SKM-1 treated with dmso at 0.1 percent for 144 hours (cell line): ENCODE measurements at regions not wholly inside any gene's neighbourhood (a gene's known extent, or its start where the extent isn't known, plus 50 kb on each side); places are given as distances from the start of the nearest gene placed in this dataset.

ENCODE experiments used
- DNase-seq: peaks from one replicate; lab custom pipeline; 2025; ENCODE audit not compliant: unreplicated experiment; lab: John Stamatoyannopoulos, UW

DNA sequence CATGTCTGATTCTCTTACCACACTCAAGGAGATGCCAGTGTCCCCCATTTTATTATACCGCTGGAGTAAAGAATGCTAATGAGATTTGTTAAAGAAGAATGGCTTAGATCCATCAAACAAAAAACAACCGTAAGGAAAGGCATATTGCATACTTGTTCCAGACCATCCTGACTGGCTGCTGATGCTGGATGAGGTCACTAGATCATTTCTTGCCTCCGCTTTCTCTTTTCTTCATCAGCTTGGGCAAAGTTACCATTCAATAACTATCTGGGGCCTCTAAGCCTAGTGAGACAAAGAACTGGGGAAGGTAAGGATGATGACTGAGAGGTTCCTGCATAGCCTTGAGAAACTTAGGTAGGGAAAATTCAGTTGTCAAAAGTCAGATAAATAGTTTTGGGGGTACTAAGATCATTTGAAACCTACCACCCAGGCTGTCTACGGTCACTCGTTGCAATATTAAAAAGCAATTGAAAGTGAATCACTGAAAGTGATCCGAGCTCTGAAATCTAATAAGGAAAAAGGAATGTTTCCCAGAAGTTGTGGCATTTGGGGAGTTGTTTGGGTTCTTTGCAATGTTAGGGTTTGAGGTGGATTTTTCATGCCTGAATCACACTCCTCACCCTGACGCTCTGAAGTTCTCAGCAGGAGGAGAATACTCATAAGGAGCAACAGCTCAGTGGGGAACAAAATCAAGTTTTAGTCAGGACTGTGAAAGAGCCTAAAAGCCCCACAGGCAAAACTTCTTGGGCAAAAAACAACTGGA is 176.8 kb downstream of the HHIPL2 start:
- DNase-seq = no peak

DNA sequence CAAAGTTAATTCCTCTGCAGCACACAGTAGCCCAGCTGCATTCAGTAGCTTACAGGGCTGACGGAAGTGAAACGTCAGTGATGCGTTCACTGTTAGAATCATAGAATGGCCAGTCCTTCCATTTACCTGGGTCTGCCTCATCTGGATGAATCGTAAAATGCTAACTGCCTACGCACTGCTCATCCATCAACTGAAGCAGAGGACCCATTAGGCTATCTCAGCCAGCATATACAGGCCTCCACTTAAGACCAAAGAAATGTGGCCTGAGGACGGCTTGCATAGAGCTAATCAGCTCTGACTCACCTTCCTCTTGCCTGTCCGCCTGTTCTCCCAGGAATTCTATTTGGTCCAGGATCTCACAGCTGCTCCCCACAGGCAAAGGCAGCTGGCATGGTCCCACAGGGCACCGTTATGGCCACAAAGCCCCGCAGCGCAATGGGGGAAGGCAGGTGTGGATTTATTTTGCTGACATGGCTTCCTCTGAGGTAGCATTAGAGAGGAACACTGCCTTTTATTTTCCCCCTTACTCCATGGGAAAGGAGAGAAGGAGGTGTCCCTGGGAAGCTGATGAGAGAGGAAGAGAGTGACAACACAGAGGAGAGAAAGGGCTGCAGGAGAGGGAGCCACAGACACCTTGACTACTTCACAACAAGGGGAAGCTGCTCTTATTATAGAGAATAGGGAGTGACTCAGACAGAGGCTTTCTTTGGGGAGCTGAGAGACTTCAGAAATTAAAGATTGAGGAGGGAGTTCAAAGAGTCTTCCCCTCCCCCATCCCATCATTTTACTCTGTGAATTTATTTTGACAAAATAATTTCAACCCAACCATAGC is 177.6 kb downstream of the HHIPL2 start:
- no peak for DNase-seq

DNA sequence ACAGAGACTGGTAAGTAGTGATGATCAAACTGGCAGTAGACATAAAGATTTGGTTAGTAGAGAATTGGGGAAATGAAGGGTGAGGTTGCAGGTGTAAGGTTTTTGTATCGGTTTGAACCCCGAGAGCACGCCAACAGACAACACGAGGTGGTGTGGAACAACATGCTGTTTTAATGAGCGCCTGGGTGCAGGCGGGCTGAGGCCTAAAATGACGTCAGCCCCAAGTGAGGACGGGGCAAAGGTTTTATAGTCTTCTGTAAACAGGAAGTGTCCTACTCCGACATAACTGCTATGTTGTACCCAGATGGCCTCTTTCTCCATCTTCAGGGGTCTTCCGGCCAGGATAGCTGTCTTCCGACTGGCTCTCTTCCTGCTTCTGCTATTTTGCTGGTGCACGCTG is 178.8 kb downstream of the HHIPL2 start:
- DNase-seq = no peak

DNA sequence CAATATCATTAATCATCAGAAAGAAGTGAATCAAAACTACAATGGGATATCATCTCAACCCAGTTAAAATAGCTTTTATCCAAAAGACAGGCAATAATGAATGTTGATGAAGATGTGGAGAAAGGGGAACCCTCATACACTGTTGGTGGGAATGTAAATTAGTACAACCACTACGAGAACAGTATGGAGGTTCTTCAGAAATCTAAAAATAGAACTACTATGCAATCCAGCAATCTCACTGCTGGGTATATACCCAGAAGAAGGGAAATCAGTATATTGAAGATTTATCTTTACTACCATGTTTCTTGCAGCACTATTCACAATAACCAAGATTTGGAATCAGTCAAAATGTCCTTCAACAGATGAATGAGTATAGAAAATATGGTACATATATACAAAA is 189.8 kb downstream of the HHIPL2 start:
- no peak for DNase-seq

DNA sequence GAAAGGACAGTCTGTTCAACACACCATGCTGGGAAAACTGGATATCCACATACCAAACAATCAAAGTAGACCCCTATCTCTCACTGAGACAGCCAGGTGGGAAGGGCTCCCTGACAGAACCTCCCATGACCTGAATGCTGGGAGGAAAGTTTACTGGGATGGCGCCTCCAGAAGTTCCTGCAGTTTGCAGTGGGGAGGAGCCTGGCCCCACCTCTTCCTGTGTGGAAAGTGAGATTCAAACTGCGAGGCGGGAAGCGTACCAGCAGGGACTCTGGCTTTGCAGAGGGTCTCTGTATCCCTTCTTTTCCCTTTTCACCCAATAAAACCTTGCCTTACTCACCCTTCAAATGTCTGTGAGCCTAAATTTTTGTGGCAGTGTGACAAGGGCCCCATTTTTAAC is 190.7 kb downstream of the HHIPL2 start:
- no peak for DNase-seq

DNA sequence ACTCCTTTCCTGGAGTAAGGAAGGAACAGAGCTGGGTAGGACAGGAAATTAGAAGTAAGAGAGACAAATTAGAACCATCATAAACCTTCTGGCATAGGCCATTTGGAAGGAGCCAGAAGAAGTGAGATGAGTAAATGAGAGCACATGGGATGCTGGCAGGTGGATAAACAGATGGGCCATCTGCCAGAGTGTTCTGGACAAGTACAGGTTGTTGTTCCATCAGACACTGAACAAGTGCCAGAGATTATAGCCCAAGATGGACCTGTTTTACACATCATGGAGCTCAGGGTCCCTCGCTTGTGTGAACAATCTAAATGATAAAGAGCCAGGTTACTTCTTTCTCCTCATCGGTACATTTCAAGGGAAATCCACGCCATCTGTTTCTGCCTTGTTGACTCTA is 200.3 kb downstream of the HHIPL2 start:
- no peak for DNase-seq

DNA sequence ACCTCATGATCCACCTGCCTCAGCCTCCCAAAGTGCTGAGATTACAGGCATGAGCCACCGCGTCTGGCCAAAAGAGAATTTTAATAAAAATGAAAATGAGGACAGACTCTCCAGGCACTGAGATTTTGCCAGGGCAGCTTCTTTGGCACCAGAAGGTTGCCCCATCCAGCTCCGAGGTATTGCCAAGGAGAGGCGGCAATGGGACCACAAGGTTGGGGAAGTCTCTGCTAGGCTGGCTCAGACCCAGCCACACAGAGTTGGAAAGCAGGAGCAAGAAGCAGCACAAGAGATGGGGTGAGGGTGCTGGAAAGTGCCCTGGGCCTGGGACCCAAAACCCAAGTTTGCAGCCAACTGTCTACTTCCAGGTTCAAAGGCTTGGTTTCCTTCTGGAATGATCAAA is 200.9 kb downstream of the HHIPL2 start:
- no peak for DNase-seq

DNA sequence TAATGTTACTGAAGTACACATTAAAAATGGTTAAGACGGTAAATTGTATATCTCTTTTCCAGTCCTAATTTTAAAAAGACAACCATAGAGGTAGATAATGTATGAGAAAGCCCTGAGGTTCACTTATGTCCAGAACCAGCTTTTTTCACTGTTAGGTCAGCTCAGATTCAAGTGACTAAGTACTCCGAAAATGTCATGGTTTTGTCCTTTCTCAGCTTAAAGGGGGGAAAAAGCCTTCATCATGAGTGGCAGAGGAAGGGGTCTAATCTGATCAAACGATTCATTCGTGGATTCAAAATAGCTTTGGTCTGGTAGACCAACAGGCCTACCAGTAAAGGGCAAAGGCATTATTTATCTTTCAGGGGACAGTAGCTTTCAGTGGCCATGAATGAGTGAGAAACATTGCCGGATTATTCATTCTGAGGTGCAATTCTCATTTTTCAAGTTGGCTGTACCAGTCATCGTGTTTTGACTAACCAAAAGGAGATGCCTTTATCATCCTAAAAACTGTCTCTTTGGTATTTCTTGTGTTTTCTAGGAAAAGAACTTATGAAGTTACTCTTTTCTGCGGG is 208.4 kb downstream of the HHIPL2 start:
- no peak for DNase-seq

DNA sequence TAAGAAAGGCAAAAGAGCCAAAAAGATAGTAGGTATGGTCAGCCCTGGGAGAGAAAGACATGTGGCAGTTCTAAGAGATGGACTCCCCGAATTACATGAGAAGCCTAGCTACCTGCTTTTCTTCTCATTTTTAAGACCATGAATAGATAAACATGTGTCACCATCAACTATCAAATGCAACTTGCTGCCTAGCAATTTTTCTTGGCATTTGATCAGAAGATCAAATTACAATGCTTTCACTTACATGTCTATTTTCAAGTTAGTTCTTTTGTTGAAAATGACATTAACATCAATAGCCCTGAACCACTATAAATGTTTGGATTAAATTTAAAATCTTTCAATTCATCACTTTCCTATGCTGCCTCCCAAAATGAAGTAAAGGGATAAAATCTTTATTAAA is 212.3 kb downstream of the HHIPL2 start:
- no peak for DNase-seq

DNA sequence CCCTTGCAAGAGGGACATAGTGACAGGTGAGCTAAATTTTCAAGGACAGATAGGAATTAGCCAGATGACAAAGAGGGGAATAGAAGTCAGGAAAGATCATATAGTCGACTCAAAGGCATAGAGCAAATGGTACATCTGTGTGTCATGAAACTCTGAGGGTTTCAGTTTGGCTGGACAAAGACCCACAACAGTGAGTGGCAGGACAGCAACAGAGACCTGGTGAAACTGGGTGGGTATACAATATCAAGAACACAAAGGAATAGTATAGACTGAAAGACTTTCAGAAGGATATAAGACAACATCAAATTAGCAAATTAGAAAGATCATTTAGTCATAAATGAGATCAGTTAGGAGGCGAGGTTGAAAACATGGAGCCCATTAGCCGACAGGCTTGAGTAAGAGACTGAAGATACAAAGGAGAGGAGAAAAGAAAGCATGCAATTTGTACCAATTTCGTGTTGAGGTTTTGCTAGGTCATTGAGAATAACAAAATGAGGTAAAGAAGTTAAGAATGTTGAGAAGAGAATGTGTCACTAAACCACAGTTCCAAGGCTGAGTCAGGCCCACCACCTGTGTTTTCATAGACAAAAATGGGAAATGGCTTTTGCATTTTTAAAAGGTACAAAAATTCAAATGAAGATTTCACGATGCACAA is 213.8 kb downstream of the HHIPL2 start:
- DNase-seq = no peak

DNA sequence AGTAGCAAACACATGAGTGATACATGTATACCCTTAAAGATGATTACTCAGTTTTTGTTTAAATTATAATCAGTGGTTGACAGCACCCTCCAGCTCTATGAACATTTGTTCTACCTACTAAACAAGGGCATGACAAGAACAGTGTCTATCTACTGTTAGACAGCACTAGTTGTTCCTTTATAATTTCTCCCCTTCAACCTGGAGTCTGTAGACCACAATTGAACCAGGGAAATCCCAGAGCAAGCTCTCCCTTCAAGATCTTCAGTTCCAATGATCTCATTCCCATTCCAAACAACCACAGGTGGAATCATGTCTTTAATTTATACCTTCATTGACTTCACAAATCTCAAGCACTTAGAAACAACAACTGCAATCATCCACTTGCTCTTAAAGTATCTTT is 216.1 kb downstream of the HHIPL2 start:
- DNase-seq = no peak

DNA sequence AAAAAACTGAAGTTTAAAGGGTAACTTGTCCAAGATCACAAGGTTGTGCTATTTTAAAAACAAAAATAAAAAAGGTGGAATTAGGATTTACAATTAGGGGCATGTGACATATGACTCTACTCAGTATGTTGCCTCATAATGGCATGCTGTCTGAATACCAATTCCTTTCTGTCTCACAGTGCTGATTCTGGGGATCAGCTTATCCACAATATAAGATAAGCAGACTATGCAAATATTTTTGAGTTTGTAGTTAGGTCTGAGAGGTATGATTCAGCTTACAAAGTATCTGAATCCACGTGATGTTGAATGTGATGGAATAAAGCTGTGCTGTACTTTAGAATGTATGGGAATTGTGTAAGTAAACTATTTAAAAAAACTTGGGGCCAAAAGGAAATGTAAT is 216.6 kb downstream of the HHIPL2 start:
- DNase-seq = no peak

DNA sequence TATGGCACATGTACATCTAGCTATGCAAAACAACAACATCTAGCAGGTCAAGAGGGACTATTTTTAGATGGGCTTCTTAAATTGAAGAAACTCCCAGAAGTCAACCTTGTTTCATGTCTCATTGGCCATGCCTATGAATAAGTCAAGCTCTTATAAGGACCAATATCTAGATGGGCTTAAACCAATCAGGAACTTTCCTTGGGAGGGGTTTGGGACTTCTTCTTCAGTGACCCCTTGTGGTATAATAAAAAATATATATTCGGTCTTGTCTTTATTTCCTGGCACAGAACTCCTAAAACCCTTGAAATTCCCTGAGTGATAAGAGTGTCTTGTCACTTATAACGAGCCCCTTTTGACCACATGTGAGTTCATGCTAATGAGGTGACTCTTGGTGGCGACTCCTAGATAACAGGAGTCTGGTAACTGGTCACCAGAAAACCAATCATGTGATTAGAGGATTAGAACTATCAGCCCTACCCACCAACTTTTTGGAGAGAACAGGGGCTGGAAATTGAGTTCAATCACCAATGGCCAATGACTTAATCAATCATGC is 218.3 kb downstream of the HHIPL2 start:
- DNase-seq = no peak

DNA sequence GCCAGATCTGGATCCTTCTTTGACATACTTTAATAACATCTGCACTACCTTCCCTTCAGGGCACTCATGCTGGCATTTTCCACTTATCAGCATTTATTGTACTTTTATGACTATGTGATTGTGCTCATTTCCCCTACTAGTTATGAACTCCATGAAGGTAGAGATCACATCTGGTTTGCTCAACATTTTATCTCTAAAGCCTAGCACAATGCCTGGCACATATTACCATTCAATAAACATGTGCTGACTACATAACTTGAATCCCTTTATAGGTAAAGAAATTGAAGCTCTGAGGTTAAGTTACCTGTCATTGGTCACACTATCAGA is 221.2 kb downstream of the HHIPL2 start:
- no peak for DNase-seq

DNA sequence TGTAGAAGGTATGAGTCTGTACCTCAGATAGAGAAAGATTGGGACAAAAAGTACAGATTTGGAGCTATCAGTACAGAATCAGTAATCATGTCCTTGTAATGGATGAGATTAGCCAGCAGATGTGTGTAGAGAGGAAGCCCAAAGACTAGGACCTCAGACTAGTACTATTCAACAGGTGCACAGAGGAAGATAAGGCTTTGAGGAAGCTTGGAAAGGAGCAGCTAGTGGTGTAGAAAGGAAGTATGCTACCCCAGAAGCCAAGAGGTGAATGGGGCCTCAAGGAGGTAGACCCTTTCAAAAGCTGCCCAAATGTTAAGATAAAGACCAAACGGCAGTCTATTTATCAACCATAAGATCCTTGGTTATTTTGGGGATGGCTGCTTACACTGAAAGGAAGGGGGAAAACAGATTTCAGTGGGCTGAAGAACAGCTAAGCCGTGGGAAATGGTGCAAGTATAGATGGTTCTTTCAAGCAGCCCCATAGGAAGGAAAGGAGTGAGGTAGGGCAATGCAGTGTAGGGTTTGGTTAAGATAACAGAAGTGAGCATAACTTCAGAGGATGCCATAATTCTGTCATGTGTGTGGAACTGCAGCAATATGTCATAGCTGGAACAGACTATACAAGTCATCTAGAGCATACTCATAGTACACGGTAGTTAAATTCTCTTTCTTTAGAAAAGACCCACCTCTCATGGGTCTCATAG is 221.7 kb downstream of the HHIPL2 start:
- DNase-seq = no peak

DNA sequence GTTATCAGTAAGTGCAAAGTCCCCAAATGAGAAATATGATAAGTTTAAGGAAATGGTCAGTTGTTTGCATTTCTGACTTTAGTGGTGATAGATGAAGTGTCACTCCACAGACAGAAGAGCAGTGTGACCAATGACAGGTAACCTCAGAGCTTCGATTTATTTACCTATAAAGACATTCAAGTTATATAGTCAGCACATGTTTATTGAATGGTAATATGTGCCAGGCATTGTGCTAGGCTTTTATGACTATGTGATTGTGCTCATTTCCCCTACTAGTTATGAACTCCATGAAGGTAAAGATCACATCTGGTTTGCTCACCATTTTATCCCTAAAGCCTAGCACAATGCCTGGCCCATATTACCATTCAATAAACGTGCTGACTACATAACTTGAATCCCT is 222.4 kb downstream of the HHIPL2 start:
- no peak for DNase-seq

DNA sequence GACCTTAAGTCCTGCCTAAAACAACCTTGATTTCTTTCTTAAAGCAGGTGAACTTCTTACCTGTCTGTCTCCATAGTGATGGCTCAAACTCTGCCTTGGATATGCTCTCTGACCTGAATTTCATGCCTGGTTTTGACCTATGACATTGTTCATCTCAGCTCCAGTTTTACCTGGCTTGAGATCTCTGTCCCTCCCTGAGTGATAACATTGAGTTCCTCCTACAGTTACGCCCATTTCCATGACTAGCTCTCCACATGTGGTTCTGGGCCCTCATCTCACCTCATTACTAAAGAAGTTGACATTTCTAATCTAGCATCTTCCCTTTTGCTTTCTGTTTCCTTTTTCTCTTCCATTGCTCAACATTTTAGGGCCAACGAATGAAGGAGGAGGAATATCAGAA is 233.1 kb downstream of the HHIPL2 start:
- no peak for DNase-seq

DNA sequence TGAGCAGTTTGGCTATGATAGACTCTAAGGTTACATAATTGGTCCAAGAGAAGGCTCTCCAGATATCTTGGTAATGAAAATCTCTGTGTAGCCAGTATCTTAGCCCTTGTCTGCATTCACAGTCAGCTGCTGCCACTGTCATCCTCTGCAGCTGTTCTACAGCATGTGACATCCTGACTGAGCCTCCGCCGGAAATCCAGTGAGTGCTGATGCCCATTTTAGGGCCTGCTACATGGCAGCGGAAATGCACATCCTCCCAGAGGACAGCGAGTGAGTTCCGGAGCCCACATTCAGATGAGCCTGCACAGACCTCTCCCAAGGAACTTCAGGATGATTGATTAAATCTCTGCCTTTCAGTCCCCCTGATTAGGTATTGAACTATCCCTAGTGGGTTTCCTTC is 237.1 kb downstream of the HHIPL2 start:
- no peak for DNase-seq

DNA sequence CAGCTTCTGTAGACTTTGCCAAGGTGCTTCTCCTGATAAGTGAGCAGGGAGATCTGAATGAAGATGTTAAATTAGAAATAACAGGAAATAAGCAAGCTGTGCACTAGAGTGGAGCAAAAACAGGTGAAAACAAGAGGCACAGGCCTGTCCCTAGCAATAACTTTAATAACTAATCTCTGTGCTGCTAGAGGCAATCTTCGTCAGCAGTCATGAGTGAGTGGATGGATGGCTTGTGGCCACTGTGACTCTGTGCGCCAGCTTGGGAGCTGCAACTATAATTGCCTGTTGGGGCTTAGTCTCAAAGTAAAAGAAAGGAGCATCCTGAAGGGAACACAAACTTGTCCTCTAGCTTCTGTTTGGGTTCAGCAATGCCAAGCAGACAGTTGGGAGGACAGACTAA is 240.3 kb downstream of the HHIPL2 start:
- DNase-seq = no peak

DNA sequence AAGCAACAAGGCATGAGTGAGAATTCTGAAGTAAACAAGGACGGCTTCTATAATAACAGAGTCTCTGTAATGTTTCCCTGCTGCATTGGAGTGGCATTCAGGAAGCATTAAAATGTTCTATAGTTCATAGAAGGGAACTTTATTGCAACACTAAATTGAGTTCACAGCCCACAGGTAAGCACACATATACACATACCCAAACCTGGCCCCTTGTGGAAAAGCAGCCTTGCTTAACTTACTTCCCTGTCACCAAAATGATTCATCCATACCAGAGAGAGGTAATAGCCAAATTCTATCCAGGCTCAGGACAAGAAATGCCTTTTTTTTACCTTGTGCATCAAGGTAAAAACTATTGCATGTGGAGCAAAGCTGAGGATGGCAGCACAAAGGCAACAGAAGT is 241.4 kb downstream of the HHIPL2 start:
- DNase-seq = no peak

DNA sequence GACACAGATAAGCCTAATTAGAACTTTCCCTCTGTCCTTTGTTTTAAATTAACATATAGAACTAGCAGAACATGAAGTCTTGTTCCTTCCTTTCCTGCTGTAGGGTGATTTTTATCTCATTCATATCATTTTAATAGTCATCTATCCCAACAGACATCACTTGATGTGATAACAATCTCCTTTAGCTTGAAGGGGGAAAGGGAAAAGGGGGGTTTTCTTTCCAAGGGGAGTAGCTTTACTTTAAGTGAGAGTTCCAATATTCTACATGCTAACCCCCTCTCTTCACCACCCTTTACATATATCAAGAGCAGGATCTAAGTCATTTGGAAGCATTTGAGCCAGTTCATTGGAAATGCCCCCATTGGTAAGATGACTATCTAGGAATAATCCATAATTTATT is 241.9 kb downstream of the HHIPL2 start:
- DNase-seq = no peak
